ENCODE measurements at regions not wholly inside any gene's neighbourhood (a gene's known extent, or its start where the extent isn't known, plus 50 kb on each side); places are given as distances from the start of the nearest gene placed in this dataset.

- TF ChIP-seq CTCF (IDR thresholded peaks at IDR 0.05; ENCODE audit: borderline replicate concordance, extremely low read depth, low read length, poor library complexity, severe bottlenecking), result no peak
- no peak for TF ChIP-seq EZH2 (IDR thresholded peaks at IDR 0.05; ENCODE audit: borderline replicate concordance, low read depth, low read length, severe bottlenecking)
Observed at GRCh38 chr18:22668496-22668895, 250.8 kb upstream of the CTAGE1 start.

All from DND-41 (cell line).